OCI-LY1 (cell line): ENCODE measurements at regions not wholly inside any gene's neighbourhood (a gene's known extent, or its start where the extent isn't known, plus 50 kb on each side); places are given as distances from the start of the nearest gene placed in this dataset.

Source experiments
- H2AFZ ChIP-seq: fragments of 200-600 bp; sonication (generic), shearing (Covaris generic); 2 replicates; pipeline ENCODE4 v1.6.0; 2014; ENCODE audit warnings: antibody characterized with exemption, mild to moderate bottlenecking, low read length
- H3F3A ChIP-seq: fragments of 200-600 bp; sonication (generic), shearing (Covaris generic); 2 replicates; pipeline ENCODE4 v1.6.0; 2014; ENCODE audit warnings: mild to moderate bottlenecking, antibody characterized with exemption, low read length, moderate library complexity; ENCODE audit not compliant: insufficient read depth
- H3K27ac ChIP-seq: fragments of 200-600 bp; sonication (generic); 2 replicates; pipeline ENCODE4 v1.5.1; 2014; ENCODE audit warnings: low read length, mixed run types, mild to moderate bottlenecking, low read depth; ENCODE audit not compliant: poor library complexity, severe bottlenecking
- H3K27me3 ChIP-seq: fragments of 200-600 bp; sonication (generic); 2 replicates; pipeline ENCODE4 v1.6.0; 2014; ENCODE audit warnings: antibody characterized with exemption, mild to moderate bottlenecking, low read length, moderate library complexity; ENCODE audit not compliant: insufficient read depth
- H3K36me3 ChIP-seq: fragments of 200-600 bp; sonication (generic); 2 replicates; pipeline ENCODE4 v1.6.1; 2014; ENCODE audit warnings: mild to moderate bottlenecking, antibody characterized with exemption, low read length, moderate library complexity, mixed read lengths; ENCODE audit not compliant: insufficient read depth
- H3K4me1 ChIP-seq: fragments of 200-600 bp; sonication (generic); 2 replicates; pipeline ENCODE4 v1.5.1; 2014; ENCODE audit warnings: mild to moderate bottlenecking, low read length, moderate library complexity; ENCODE audit not compliant: insufficient read depth, severe bottlenecking
- H3K4me2 ChIP-seq: fragments of 200-600 bp; sonication (generic), shearing (Covaris generic); 2 replicates; pipeline ENCODE4 v1.6.1; 2014; ENCODE audit warnings: low read length
- H3K4me3 ChIP-seq: fragments of 200-600 bp; sonication (generic); 2 replicates; pipeline ENCODE4 v1.5.1; 2014; ENCODE audit warnings: low read length, low read depth, mild to moderate bottlenecking, mixed read lengths; ENCODE audit not compliant: poor library complexity, severe bottlenecking
- H3K79me2 ChIP-seq: fragments of 200-600 bp; shearing (Covaris generic); 2 replicates; pipeline ENCODE4 v1.6.1; 2016; ENCODE audit warnings: mixed run types, low read length, mixed read lengths; ENCODE audit not compliant: insufficient read depth
- H3K9ac ChIP-seq: fragments of 200-600 bp; sonication (generic), shearing (Covaris generic); 2 replicates; pipeline ENCODE4 v1.6.1; 2014; ENCODE audit warnings: mild to moderate bottlenecking, low read length, mixed read lengths
- H3K9me2 ChIP-seq: fragments of 200-600 bp; sonication (generic), shearing (Covaris generic); 2 replicates; pipeline ENCODE4 v1.6.1; 2014; ENCODE audit warnings: low read depth, mild to moderate bottlenecking, low read length, mixed read lengths
- H3K9me3 ChIP-seq: fragments of 200-600 bp; shearing (Covaris generic); 2 replicates; pipeline ENCODE4 v1.6.1; 2014; ENCODE audit warnings: low read length, mixed read lengths
- H4K20me1 ChIP-seq: fragments of 200-600 bp; sonication (generic), shearing (Covaris generic); 2 replicates; pipeline ENCODE4 v1.6.0; 2016; ENCODE audit warnings: mild to moderate bottlenecking, low read length; ENCODE audit not compliant: insufficient read depth
- CTCF ChIP-seq: fragments of 200-600 bp; sonication (generic), shearing (Covaris generic); IDR thresholded peaks from 2 replicates; pipeline ENCODE4 v1.5.1; 2017; ENCODE audit warnings: mild to moderate bottlenecking, antibody characterized with exemption, low read length, moderate library complexity, mixed read lengths
- EZH2 ChIP-seq: fragments of 200-600 bp; sonication (generic), shearing (Covaris generic); IDR thresholded peaks from 2 replicates; pipeline ENCODE4 v1.8.0; 2017; ENCODE audit warnings: borderline replicate concordance, mixed run types, mild to moderate bottlenecking, antibody characterized with exemption, low read length, moderate library complexity, mixed read lengths

GRCh38 chr2:186201371-186201770 lies 284.7 kb upstream of the ZC3H15 start:
- Histone ChIP-seq H3K79me2 (no peaks in the 10 kb centered on the region), H3K9me3 (no peaks in the 10 kb centered on the region), H3K27me3 (no peaks in the 10 kb centered on the region), H3F3A (no peaks in the 10 kb centered on the region), H3K9me2 (no peaks in the 10 kb centered on the region), H3K4me2 (no peak overlapping the region), H3K9ac (no peak overlapping the region), H3K27ac (no peak overlapping the region), H3K36me3 (no peaks in the 10 kb centered on the region), H4K20me1 (no peaks in the 10 kb centered on the region), H2AFZ (no peak overlapping the region), H3K4me1 (peaks cover 9% of the 10 kb centered on the region), H3K4me3 (no peak overlapping the region)
- TF ChIP-seq CTCF (no peak), EZH2 (no peak)

- Histone ChIP-seq H3K4me1 (peaks cover 16% of the 10 kb centered on the region), H3K27ac (no peak overlapping the region), H3K4me2 (no peak overlapping the region; the same call in 1 of the 2 replicates), H3K79me2 (no peaks in the 10 kb centered on the region), H3K36me3 (no peaks in the 10 kb centered on the region), H3K4me3 (no peak overlapping the region), H4K20me1 (no peaks in the 10 kb centered on the region), H2AFZ (no peak overlapping the region), H3K27me3 (no peaks in the 10 kb centered on the region), H3F3A (no peaks in the 10 kb centered on the region), H3K9ac (no peak overlapping the region), H3K9me3 (no peaks in the 10 kb centered on the region), H3K9me2 (no peaks in the 10 kb centered on the region)
- TF ChIP-seq EZH2 (no peak), CTCF (no peak)
Measured at GRCh38 chr2:186205254-186205911, 280.7 kb upstream of the ZC3H15 start.

GRCh38 chr2:186209532-186209931 lies 276.5 kb upstream of the ZC3H15 start:
- Histone ChIP-seq H2AFZ (no peak overlapping the region), H3K9me2 (no peaks in the 10 kb centered on the region), H3K27ac (no peak overlapping the region), H3F3A (no peaks in the 10 kb centered on the region), H3K4me2 (no peak overlapping the region), H4K20me1 (no peaks in the 10 kb centered on the region), H3K27me3 (no peaks in the 10 kb centered on the region), H3K79me2 (no peaks in the 10 kb centered on the region), H3K4me3 (no peak overlapping the region), H3K9me3 (no peaks in the 10 kb centered on the region), H3K4me1 (peaks cover 16% of the 10 kb centered on the region), H3K36me3 (no peaks in the 10 kb centered on the region), H3K9ac (no peak overlapping the region)
- TF ChIP-seq CTCF (no peak), EZH2 (no peak)
